ENCODE measurements at regions not wholly inside any gene's neighbourhood (a gene's known extent, or its start where the extent isn't known, plus 50 kb on each side); places are given as distances from the start of the nearest gene placed in this dataset.

DNA sequence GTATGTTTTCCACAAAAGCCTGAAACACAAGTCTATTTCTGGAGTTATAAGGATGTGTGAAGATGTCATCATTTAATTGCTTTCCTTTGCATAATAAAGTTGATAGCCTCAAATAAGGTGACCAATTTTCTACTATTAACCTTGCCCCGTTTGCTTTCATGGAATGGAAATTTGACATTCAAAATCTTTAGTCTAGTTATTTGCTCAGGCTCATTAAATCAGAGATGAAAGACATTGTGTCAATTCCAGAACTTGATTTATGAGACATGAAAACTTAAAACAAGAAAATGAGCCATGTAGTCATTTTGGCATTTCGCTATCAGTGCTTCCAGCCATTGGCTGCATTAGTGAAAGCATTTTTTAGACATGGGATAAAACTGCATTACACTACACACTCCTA lies 91.5 kb upstream of the ZSWIM2 start:
- TF ChIP-seq POLR2A (IDR thresholded peaks at IDR 0.05) = no peak
- TF ChIP-seq, protein P1, sequence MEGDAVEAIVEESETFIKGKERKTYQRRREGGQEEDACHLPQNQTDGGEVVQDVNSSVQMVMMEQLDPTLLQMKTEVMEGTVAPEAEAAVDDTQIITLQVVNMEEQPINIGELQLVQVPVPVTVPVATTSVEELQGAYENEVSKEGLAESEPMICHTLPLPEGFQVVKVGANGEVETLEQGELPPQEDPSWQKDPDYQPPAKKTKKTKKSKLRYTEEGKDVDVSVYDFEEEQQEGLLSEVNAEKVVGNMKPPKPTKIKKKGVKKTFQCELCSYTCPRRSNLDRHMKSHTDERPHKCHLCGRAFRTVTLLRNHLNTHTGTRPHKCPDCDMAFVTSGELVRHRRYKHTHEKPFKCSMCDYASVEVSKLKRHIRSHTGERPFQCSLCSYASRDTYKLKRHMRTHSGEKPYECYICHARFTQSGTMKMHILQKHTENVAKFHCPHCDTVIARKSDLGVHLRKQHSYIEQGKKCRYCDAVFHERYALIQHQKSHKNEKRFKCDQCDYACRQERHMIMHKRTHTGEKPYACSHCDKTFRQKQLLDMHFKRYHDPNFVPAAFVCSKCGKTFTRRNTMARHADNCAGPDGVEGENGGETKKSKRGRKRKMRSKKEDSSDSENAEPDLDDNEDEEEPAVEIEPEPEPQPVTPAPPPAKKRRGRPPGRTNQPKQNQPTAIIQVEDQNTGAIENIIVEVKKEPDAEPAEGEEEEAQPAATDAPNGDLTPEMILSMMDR (IDR thresholded peaks at IDR 0.05) = no peak
